Renal pelvis (tissue), 1 donor: ENCODE measurements at regions not wholly inside any gene's neighbourhood (a gene's known extent, or its start where the extent isn't known, plus 50 kb on each side); places are given as distances from the start of the nearest gene placed in this dataset.

Source experiments
- DNase-seq: peaks from one replicate; pipeline ENCODE4 v3.0.0-alpha.2; 2013

GRCh38 chr9:118578467-118578866 lies 790.8 kb downstream of the BRINP1 start:
- no peak for DNase-seq

- no peak for DNase-seq
These were observed 785.8 kb downstream of the BRINP1 start for GRCh38 chr9:118583414-118583813.

- no peak for DNase-seq
These were observed 782.3 kb downstream of the BRINP1 start for GRCh38 chr9:118586978-118587377.

- no peak for DNase-seq
These were observed 774.8 kb downstream of the BRINP1 start for GRCh38 chr9:118594428-118594827.

- DNase-seq, result peak; percentile 20
These were observed 773.4 kb downstream of the BRINP1 start for GRCh38 chr9:118595719-118596305.

GRCh38 chr9:118596374-118597015 lies 772.7 kb downstream of the BRINP1 start:
- no peak for DNase-seq

GRCh38 chr9:118606668-118607067 lies 762.6 kb downstream of the BRINP1 start:
- DNase-seq, result no peak

- no peak for DNase-seq
These were observed 759.7 kb downstream of the BRINP1 start for GRCh38 chr9:118609355-118610044.

GRCh38 chr9:118612201-118612600 lies 757.0 kb downstream of the BRINP1 start:
- DNase-seq, result no peak

- no peak for DNase-seq
These were observed 755.2 kb downstream of the BRINP1 start for GRCh38 chr9:118613996-118614395.

- no peak for DNase-seq
These were observed 751.2 kb downstream of the BRINP1 start for GRCh38 chr9:118618084-118618483.

- no peak for DNase-seq
These were observed 750.4 kb downstream of the BRINP1 start for GRCh38 chr9:118618849-118619248.

- no peak for DNase-seq
These were observed 744.6 kb downstream of the BRINP1 start for GRCh38 chr9:118624608-118625007.

GRCh38 chr9:118630079-118630478 lies 739.2 kb downstream of the BRINP1 start:
- DNase-seq, result no peak

GRCh38 chr9:118630931-118631595 lies 738.2 kb downstream of the BRINP1 start:
- no peak for DNase-seq

- no peak for DNase-seq
These were observed 737.3 kb downstream of the BRINP1 start for GRCh38 chr9:118631956-118632355.

GRCh38 chr9:118635416-118635815 lies 733.8 kb downstream of the BRINP1 start:
- DNase-seq, result no peak

- DNase-seq, result no peak
These were observed 731.6 kb downstream of the BRINP1 start for GRCh38 chr9:118637681-118638080.

- no peak for DNase-seq
These were observed 728.2 kb downstream of the BRINP1 start for GRCh38 chr9:118640836-118641560.

- peak; percentile 15 for DNase-seq
These were observed 726.1 kb downstream of the BRINP1 start for GRCh38 chr9:118643118-118643517.

- no peak for DNase-seq
These were observed 725.2 kb downstream of the BRINP1 start for GRCh38 chr9:118644066-118644465.

- DNase-seq, result no peak
These were observed 721.9 kb downstream of the BRINP1 start for GRCh38 chr9:118647331-118647730.
